A673 (cell line): ENCODE measurements at regions not wholly inside any gene's neighbourhood (a gene's known extent, or its start where the extent isn't known, plus 50 kb on each side); places are given as distances from the start of the nearest gene placed in this dataset.
A peak's percentile ranks its signal among the peaks of the same experiment; 100 is the strongest.

ENCODE experiments used
- BruUV-seq: library from RNA; stranded (reverse); fragments of 400-500 nt; replicated peaks from 2 replicates; lab custom pipeline; 2021; lab: Mats Ljungman, UMichigan
- CTCF ChIA-PET: fragments of 300-600 bp; sonication (Branson Sonifier 250); formaldehyde crosslinking; loops from one replicate; lab custom pipeline; 2022; ENCODE audit warnings: antibody characterized with exemption; lab: Charles Lee
- POLR2A ChIA-PET: fragments of 300-600 bp; sonication (Branson Sonifier 250); formaldehyde crosslinking; loops from one replicate; lab custom pipeline; 2022; ENCODE audit warnings: antibody characterized with exemption; ENCODE audit not compliant: low non-redundant PET; lab: Charles Lee
- DNase-seq: peaks from one replicate; pipeline ENCODE4 v3.0.0-alpha.2; 2015; ENCODE audit warnings: low spot score
- H3K27ac ChIP-seq: fragments of 200-600 bp; sonication (generic); 2 replicates; pipeline ENCODE4 v1.5.1; 2016; ENCODE audit warnings: mixed run types, low read depth, mild to moderate bottlenecking, mixed read lengths, antibody characterized with exemption, low read length; ENCODE audit not compliant: poor library complexity, severe bottlenecking
- H3K27me3 ChIP-seq: fragments of 200-600 bp; sonication (generic); replicated peaks from 2 replicates; pipeline ENCODE4 v1.6.1; 2017; ENCODE audit warnings: mixed run types, low read depth, mild to moderate bottlenecking, mixed read lengths, antibody characterized with exemption, low read length; ENCODE audit not compliant: insufficient read depth, poor library complexity
- H3K36me3 ChIP-seq: fragments of 200-600 bp; sonication (generic); 2 replicates; pipeline ENCODE4 v1.6.1; 2016; ENCODE audit warnings: mixed run types, mild to moderate bottlenecking, mixed read lengths, antibody characterized with exemption, low read length; ENCODE audit not compliant: insufficient read depth, poor library complexity, severe bottlenecking
- H3K4me1 ChIP-seq: fragments of 200-600 bp; sonication (generic); 2 replicates; pipeline ENCODE4 v1.6.1; 2017; ENCODE audit warnings: mixed run types, mild to moderate bottlenecking, mixed read lengths, antibody characterized with exemption, low read length; ENCODE audit not compliant: insufficient read depth, poor library complexity, severe bottlenecking
- H3K4me3 ChIP-seq: fragments of 200-600 bp; sonication (generic); 2 replicates; pipeline ENCODE4 v1.5.1; 2016; ENCODE audit warnings: low read depth, mixed run types, mild to moderate bottlenecking, mixed read lengths, low read length; ENCODE audit not compliant: poor library complexity, severe bottlenecking
- H3K9me3 ChIP-seq: fragments of 200-600 bp; sonication (generic); 2 replicates; pipeline ENCODE4 v1.6.1; 2016; ENCODE audit warnings: mixed run types, low read depth, mild to moderate bottlenecking, mixed read lengths, antibody characterized with exemption, low read length; ENCODE audit not compliant: poor library complexity, severe bottlenecking
- CTCF ChIP-seq: fragments of 300-800, 200-600 bp; sonication (generic); conservative IDR thresholded peaks from 2 replicates; pipeline ENCODE4 v1.5.1; 2017; ENCODE audit warnings: low read depth, mild to moderate bottlenecking, antibody characterized with exemption, low read length, moderate library complexity, mixed read lengths
- EZH2 ChIP-seq: fragments of 200-600 bp; sonication (generic); IDR thresholded peaks from 2 replicates; pipeline ENCODE4 v1.6.1; 2017; ENCODE audit warnings: borderline replicate concordance, low read depth, mild to moderate bottlenecking, mixed read lengths, antibody characterized with exemption, low read length; ENCODE audit not compliant: poor library complexity, severe bottlenecking
- intact Hi-C: fragments of 100-400 bp; cut with micrococcal nuclease; formaldehyde crosslinking; loops from one replicate; pipeline ENCODE4 v1.10.0; 2022; ENCODE audit not compliant: unreplicated experiment

- ChIA-PET CTCF (no interaction called here), POLR2A (interaction anchor here (0.6 kb wide), 1 partner anchor 251 kb away, joined by 3 read pairs; no protein-coding TSS in a partner anchor)
- intact Hi-C loops, result loop anchor here (10.0 kb wide), 1 partner anchor 137 kb away; no protein-coding TSS in a partner anchor
- peak; percentile 70 for DNase-seq
- no TSS peak for BruUV-seq
- H3K27me3 ChIP-seq, result no peaks in the 10 kb centered on the region
- H3K4me1 ChIP-seq, result no peaks in the 10 kb centered on the region
- H3K27ac ChIP-seq, result no peak overlapping the region
- H3K9me3 ChIP-seq, result no peaks in the 10 kb centered on the region
- H3K4me3 ChIP-seq, result no peak overlapping the region
- no peak for TF ChIP-seq CTCF
- no peak for TF ChIP-seq EZH2
- no peaks in the 10 kb centered on the region for H3K36me3 ChIP-seq
Measured at GRCh38 chr12:19712041-19712440, 272.7 kb downstream of the AEBP2 start.

GRCh38 chr12:19718401-19718800 is 279.1 kb downstream of the AEBP2 start:
- TF ChIP-seq EZH2, result no peak
- no peak for TF ChIP-seq CTCF
- H3K36me3 ChIP-seq, result no peaks in the 10 kb centered on the region
- intact Hi-C loops, result loop anchor here (10.0 kb wide), 1 partner anchor 144 kb away; no protein-coding TSS in a partner anchor
- H3K4me1 ChIP-seq, result peaks cover 17% of the 10 kb centered on the region
- BruUV-seq, result no TSS peak
- CTCF ChIA-PET, result no interaction called here
- POLR2A ChIA-PET, result interaction anchor here (0.6 kb wide), 1 partner anchor 211 kb away, joined by 4 read pairs; no protein-coding TSS in a partner anchor
- no peak overlapping the region for H3K4me3 ChIP-seq
- H3K9me3 ChIP-seq, result no peaks in the 10 kb centered on the region
- H3K27me3 ChIP-seq, result no peaks in the 10 kb centered on the region
- peak overlapping the region; percentile 66 for H3K27ac ChIP-seq
- DNase-seq, result peak; percentile 68

GRCh38 chr12:19719672-19720071 is 280.4 kb downstream of the AEBP2 start:
- intact Hi-C loops, result loop anchor here (10.0 kb wide), 1 partner anchor 145 kb away; no protein-coding TSS in a partner anchor
- peaks cover 17% of the 10 kb centered on the region for H3K4me1 ChIP-seq
- H3K36me3 ChIP-seq, result no peaks in the 10 kb centered on the region
- no peak overlapping the region for H3K4me3 ChIP-seq
- no peak overlapping the region for H3K27ac ChIP-seq
- CTCF ChIA-PET, result no interaction called here
- no peaks in the 10 kb centered on the region for H3K27me3 ChIP-seq
- BruUV-seq, result no TSS peak
- DNase-seq, result no peak
- POLR2A ChIA-PET, result no interaction called here
- TF ChIP-seq CTCF (no peak), EZH2 (no peak)
- no peaks in the 10 kb centered on the region for H3K9me3 ChIP-seq
